ENCODE measurements at regions not wholly inside any gene's neighbourhood (a gene's known extent, or its start where the extent isn't known, plus 50 kb on each side); places are given as distances from the start of the nearest gene placed in this dataset.

DNA sequence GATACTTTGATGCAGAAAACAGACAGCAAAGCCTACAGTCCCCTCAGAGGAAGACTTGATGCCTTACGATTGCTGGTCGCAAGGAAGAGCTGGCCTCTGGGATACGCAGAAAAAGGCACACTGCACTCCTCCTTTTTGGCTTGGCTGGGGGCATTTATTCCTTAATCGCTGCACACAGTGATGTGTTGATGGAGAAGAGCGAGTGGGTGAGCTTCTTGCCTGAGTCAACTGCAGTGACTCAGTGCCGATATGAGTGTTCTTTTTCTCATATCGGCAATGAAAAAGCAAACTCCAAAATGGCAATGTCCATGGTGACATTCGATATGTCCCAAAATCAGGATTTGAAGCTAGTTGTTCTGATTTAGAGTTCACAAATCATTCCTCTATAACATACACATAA lies 794.8 kb downstream of the HACE1 start:
- DNase-seq (ENCODE audit: low spot score) = no peak

DNA sequence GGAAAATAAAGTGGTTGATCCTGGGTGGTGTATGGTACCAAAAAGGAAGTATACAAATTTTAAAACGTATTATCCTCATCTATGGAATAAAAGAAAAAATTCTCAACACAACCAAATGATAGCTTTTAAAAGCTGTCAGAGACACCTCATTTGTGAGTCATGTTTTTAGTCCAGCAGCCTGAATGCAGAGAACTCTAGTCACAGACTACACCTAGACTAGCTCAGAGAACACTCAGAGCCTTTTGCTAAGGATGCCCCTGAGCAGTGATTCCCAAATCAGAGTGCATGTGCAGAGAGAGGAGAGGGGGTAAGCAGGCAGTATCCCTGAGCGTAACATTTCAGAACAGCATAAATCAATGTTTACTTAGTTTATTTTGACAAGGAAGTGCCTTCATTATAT lies 809.3 kb downstream of the HACE1 start:
- no peak for DNase-seq (ENCODE audit: low spot score)

- no peak for DNase-seq (ENCODE audit: low spot score)
Measured at GRCh38 chr6:104046426-104046825, 813.3 kb downstream of the HACE1 start.

- no peak for DNase-seq (ENCODE audit: low spot score)
Measured at GRCh38 chr6:104031346-104031745, 828.4 kb downstream of the HACE1 start.

GRCh38 chr6:104022126-104022525 lies 837.6 kb downstream of the HACE1 start:
- DNase-seq (ENCODE audit: low spot score) = no peak

- DNase-seq (ENCODE audit: low spot score) = no peak
Measured at GRCh38 chr6:104019075-104019753, 840.5 kb downstream of the HACE1 start.

DNA sequence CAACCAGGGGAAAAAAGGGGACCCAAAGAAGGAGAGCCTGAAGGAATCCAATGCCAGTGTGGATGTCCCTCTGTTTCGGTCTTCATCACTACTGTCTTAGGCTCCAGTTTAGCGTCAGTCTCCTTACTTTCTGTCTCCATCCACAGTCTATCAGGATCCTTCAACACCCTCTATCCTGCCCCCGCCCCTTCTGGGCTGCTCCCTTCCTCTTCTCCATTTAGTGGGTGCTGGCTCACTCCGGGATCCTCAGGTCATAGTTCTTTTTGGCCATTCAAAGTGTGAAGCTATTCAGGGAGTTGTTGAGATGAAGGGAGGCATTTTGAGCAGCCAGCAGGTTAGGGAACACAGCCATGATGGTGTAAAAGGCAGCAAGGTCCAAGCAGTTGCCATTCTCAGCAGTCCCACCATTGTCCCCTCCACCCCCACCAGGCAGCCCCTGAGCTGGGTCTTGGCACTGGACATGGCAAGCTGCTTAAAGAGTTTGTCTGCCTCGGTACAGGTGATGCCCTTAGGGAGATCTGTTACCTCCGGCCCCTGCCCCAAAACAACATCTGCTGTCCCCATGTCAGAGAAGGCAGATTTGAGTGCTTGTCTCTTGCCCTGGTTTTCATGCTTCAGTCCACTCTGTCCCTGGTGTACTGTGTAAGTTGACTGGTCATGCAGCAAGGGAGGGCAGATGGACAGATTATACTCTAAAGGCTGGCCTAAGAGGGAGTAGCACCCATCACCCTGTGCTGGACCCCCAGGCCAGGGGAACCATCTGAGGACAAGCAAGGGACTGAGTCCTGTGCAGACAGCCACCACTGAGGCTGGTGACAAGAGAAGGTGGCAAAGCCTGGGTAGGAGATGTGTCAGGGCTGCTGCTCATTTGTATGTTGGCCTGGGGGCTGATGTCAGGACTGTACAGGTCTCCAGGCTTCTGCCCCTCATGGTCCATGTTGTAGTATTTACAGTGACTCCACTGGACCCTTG lies 842.0 kb downstream of the HACE1 start:
- DNase-seq (ENCODE audit: low spot score) = no peak

DNA sequence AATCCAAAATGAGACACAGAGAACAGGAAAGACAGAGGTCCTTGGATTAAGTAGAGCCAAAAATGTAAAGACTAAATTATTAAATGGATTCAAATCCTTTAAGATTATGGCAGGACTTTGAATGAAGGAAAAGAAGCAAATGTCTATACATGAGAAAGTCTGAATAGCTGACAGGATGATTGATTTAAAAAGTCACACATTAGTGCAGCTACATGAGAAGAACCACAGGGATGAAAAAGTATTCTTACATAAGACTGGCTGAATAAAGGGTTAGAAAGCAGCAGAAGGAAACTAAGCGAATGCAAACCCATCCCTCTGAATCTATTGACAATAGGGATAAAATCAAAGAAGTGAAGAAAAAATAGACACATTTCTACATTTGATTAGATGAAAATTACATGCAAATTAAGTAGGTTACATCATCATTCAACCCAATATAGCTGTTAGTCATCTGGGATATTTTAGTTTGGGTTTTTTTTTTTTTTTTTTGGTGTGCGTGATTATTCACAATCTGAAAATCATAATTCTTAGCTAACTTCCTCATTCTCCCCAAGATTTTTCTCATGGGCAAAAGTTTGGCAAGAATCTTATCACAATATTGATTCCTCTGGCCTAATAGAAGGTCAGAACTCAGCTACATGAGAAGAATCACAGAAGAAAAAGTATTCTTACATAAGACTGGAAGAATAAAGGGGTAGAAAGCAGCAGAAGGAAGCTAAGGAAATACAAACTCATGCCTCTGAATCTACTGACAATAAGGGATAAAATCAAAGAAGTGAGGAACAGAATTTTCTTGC lies 845.4 kb downstream of the HACE1 start:
- no peak for DNase-seq (ENCODE audit: low spot score)

DNA sequence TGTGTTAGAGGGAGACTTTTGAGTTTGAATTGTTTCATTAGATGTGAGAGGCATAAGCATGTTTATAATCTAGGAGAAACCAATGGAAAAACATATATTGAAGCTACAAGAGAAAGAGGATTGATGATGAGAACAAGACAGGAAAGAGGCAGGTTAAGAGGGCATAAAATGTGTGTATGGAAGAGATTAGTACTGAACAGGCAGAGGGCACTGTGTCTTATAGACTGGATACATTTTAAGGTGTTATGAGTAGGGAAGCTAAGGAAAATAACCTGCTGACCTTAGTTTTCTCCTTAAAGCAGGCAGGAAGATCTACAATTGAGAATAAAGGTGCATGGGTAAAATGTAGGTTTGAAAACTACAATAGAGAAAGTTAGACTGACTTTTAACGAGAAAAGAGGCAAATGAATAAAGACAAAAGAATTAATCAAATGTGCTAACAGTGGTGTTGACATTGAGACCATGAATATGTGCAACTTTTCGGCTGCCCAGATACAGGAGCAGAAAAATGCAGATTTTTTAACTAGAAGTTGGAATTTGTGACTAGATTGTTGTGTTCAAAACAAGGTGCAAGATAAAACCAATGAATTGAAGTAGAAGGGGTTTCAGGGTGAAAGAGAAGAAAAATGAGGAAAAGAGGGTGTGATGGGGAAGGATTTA lies 846.3 kb downstream of the HACE1 start:
- no peak for DNase-seq (ENCODE audit: low spot score)

- no peak for DNase-seq (ENCODE audit: low spot score)
Measured at GRCh38 chr6:104010897-104011296, 848.8 kb downstream of the HACE1 start.

GRCh38 chr6:104003803-104004516 lies 855.8 kb downstream of the HACE1 start:
- DNase-seq (ENCODE audit: low spot score) = no peak

DNA sequence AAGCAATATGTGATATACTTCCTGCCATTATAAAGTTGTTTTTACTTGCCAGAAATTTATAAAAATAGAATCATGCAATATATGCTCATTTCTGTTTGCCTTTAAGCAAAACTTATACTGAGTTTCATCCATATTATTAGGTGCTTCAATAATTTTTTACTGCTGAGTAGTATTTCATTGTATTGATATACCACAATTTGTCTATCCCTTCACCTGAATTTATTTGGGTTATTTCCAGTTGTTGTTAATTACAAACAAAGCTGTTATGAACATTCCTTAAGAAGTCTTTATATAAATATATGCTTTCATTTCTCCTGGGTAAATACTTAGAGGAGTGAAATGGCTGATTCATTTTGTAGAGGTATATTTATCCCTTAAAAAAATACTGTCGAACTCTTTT lies 864.1 kb downstream of the HACE1 start:
- no peak for DNase-seq (ENCODE audit: low spot score)

DNA sequence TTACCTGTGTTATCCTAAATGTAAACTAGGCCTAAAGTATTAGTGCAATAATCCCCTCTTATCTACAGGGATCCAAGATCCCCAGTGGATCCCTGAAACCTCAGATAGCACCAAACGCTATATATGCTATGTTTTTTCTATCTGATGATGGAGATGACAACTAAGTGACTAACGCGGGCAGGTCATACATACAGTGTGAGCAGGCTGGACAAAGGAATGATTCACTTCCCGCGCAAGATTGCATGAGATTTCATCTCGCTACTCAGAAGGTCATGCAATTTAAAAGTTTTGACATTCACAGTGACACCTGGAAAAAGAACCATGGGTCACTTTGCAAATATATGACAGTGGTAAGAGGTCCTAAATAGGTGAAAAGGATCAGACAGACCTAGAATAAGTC lies 875.9 kb downstream of the HACE1 start:
- no peak for DNase-seq (ENCODE audit: low spot score)

DNA sequence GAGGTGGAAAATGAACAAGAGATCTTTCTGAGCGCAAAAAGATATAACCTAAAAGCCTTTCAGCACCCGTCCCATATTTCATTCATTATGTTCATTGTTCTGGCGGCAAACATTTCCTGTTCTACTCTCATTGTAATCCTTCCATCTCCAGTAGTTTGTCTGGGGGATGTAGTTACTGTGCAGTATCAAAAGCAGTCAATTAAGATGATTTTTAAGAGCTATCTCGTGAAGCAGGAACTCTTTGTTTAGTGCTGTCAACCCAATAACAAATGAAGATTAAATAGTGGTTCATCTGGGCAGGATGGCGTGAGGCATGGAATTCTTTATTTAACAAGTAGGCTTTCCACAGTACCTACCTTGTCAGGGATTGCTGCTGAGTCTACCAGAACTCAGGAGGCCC lies 876.7 kb downstream of the HACE1 start:
- DNase-seq (ENCODE audit: low spot score) = no peak

DNA sequence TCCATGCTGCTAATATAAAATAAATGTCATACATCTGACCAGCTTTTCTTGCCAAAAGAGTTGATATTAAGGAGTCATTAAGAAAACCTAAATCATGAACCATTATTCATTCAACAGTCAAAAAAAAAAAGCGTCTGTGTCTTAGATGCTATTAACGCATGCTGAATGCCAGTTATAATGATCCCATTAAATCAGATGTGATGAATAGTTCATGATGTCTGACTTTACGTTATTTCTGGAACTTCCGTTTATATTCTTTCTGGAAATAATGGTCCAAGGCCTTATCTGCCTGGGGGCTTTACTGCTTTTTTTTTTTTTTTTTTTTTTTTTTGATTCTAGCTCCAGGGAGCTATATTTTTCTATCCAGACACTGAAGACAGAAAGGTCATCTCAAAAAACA lies 877.1 kb downstream of the HACE1 start:
- DNase-seq (ENCODE audit: low spot score) = no peak

GRCh38 chr6:103979308-103979707 lies 880.4 kb downstream of the HACE1 start:
- DNase-seq (ENCODE audit: low spot score) = no peak

DNA sequence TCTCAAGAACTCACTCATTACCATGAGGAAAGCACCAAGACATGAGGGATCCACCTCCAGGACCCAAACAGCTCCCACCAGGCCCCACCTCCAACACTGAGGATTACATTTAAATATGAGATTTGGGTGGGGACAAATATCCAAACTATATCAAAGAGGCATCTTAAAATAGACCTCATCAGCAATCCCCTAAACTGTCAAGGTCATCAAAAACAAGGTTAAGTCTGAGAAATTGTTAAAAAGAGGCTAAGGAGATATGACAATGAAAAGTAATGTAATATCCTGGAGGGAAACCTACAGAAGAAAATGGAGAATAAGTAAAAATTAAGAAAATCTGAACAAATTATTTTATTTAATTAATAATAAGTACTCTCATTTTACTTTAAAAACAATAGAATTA lies 922.3 kb downstream of the HACE1 start:
- no peak for DNase-seq (ENCODE audit: low spot score)

GRCh38 chr6:103925317-103925716 lies 934.4 kb downstream of the HACE1 start:
- DNase-seq (ENCODE audit: low spot score) = no peak

GRCh38 chr6:103910018-103910417 lies 949.7 kb downstream of the HACE1 start:
- DNase-seq (ENCODE audit: low spot score) = no peak

DNA sequence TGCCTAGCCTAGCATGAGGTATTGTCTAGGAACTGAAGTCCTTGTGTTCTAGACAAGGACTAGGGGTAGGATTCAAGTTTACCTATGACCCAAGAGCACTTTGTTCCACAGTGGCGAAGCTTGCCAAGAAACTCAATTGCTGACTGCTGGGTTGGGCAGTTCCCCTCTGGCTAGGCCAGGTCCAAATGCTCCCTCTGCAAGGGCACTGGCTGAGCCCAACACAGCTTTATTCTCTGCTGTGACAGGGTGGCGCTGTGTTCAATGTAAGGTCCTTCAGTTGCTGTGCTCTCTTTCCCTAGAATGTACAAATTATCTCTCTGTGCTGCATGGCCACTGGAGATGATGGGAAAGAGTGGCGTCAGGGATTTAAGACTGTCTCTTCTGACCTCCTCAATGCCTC lies 950.8 kb downstream of the HACE1 start:
- no peak for DNase-seq (ENCODE audit: low spot score)

DNA sequence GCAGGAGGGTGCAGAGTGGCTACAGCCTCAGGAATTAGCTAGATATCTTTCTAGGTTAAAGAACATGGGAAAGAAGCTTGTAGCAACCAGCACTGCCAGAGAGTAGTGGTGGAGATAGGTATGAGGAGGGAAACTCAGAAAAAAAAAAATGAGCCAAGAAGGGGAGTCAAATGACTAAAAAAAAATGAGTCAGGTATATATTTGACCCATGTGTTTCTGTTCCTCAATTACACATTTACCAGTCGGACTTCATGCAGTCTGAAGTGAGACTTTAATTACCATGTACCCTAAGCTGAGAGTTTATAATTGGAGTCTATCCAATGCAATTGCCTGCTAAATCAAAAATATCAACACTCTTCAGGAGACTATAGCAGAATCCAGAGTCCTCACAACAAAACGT lies 964.6 kb downstream of the HACE1 start:
- no peak for DNase-seq (ENCODE audit: low spot score)

Data from COLO829 (cell line).